Chondrocyte (in vitro differentiated cells): ENCODE measurements at regions not wholly inside any gene's neighbourhood (a gene's known extent, or its start where the extent isn't known, plus 50 kb on each side); places are given as distances from the start of the nearest gene placed in this dataset.

Experiments used
- DNase-seq: peaks from one replicate; pipeline ENCODE4 v3.0.0; 2021; ENCODE audit warnings: mixed read lengths, low spot score
- H3K27ac Mint-ChIP-seq: one replicate; pipeline ENCODE4 v1.8.0; 2021; ENCODE audit warnings: mild to moderate bottlenecking, moderate library complexity, mixed read lengths; ENCODE audit not compliant: unreplicated experiment
- H3K27me3 Mint-ChIP-seq: 2 replicates; pipeline ENCODE4 v1.8.0; 2021; ENCODE audit warnings: low read depth, mixed read lengths
- H3K36me3 Mint-ChIP-seq: 2 replicates; pipeline ENCODE4 v1.8.0; 2021; ENCODE audit warnings: low read depth, mixed read lengths
- H3K4me1 Mint-ChIP-seq: 2 replicates; pipeline ENCODE4 v1.8.0; 2021; ENCODE audit warnings: low read depth, mild to moderate bottlenecking, mixed read lengths
- H3K4me3 Mint-ChIP-seq: one replicate; pipeline ENCODE4 v1.8.0; 2021; ENCODE audit warnings: mild to moderate bottlenecking, moderate library complexity, mixed read lengths; ENCODE audit not compliant: unreplicated experiment
- H3K9me3 Mint-ChIP-seq: 2 replicates; pipeline ENCODE4 v1.8.0; 2021; ENCODE audit warnings: low read depth, mixed read lengths
- CTCF ChIP-seq: fragments of 200-600 bp; sonication (generic); IDR thresholded peaks from 2 replicates; pipeline ENCODE4 v1.5.0; 2021; ENCODE audit warnings: antibody characterized with exemption, mild to moderate bottlenecking, moderate library complexity

GRCh38 chr13:83980331-83980730 is 98.1 kb upstream of the SLITRK1 start:
- H3K36me3 Mint-ChIP-seq: no peaks in the 10 kb centered on the region
- no peaks in the 10 kb centered on the region for H3K4me1 Mint-ChIP-seq
- H3K27ac Mint-ChIP-seq: no peak overlapping the region
- no peak for DNase-seq
- no peak for TF ChIP-seq CTCF
- peaks cover 2% of the 10 kb centered on the region for H3K27me3 Mint-ChIP-seq
- no peaks in the 10 kb centered on the region for H3K9me3 Mint-ChIP-seq
- no peak overlapping the region for H3K4me3 Mint-ChIP-seq

GRCh38 chr13:83975655-83976165 is 93.4 kb upstream of the SLITRK1 start:
- Mint-ChIP-seq H3K27ac (no peak overlapping the region), H3K4me3 (no peak overlapping the region), H3K4me1 (no peaks in the 10 kb centered on the region), H3K27me3 (peaks cover 2% of the 10 kb centered on the region), H3K9me3 (peaks cover 3% of the 10 kb centered on the region), H3K36me3 (no peaks in the 10 kb centered on the region)
- no peak for DNase-seq
- no peak for TF ChIP-seq CTCF

- Mint-ChIP-seq H3K4me3 (no peak overlapping the region), H3K4me1 (peaks cover 6% of the 10 kb centered on the region), H3K36me3 (no peaks in the 10 kb centered on the region), H3K27ac (no peak overlapping the region), H3K9me3 (peaks cover 3% of the 10 kb centered on the region), H3K27me3 (no peaks in the 10 kb centered on the region)
- no peak for DNase-seq
- no peak for TF ChIP-seq CTCF
Measured at GRCh38 chr13:83958531-83958930, 76.3 kb upstream of the SLITRK1 start.

GRCh38 chr13:83955011-83955410 is 72.7 kb upstream of the SLITRK1 start:
- H3K4me1 Mint-ChIP-seq: peaks cover 7% of the 10 kb centered on the region
- no peak overlapping the region for H3K4me3 Mint-ChIP-seq

GRCh38 chr13:83953916-83954315 is 71.6 kb upstream of the SLITRK1 start:
- H3K27ac Mint-ChIP-seq: no peak overlapping the region
- H3K4me1 Mint-ChIP-seq: peaks cover 12% of the 10 kb centered on the region
- peaks cover 3% of the 10 kb centered on the region for H3K9me3 Mint-ChIP-seq

More at GRCh38 chr13:83955011-83955410, 72.7 kb upstream of the SLITRK1 start:
- Mint-ChIP-seq H3K27me3 (no peaks in the 10 kb centered on the region), H3K27ac (no peak overlapping the region), H3K9me3 (peaks cover 3% of the 10 kb centered on the region), H3K36me3 (no peaks in the 10 kb centered on the region)
- no peak for TF ChIP-seq CTCF
- no peak for DNase-seq

More at GRCh38 chr13:83953916-83954315, 71.6 kb upstream of the SLITRK1 start:
- Mint-ChIP-seq H3K4me3 (no peak overlapping the region), H3K36me3 (no peaks in the 10 kb centered on the region), H3K27me3 (no peaks in the 10 kb centered on the region)
- DNase-seq: no peak
- no peak for TF ChIP-seq CTCF
